Mucosa of descending colon (tissue), 3 donors: ENCODE measurements at regions not wholly inside any gene's neighbourhood (a gene's known extent, or its start where the extent isn't known, plus 50 kb on each side); places are given as distances from the start of the nearest gene placed in this dataset.

Experiments
- ATAC-seq: fragments of 200-7000 bp; cut with Tn5 transposase; one replicate; pipeline ENCODE4 v1.9.1; 2020; ENCODE audit warnings: mild to moderate bottlenecking, moderate library complexity
- DNase-seq, 3 donors: peaks; one replicate each; pipeline ENCODE4 v3.0.0-alpha.2; 2020
- H3K36me3 ChIP-seq: fragments of 200-600 bp; one replicate; pipeline ENCODE4 v1.8.0; 2021; ENCODE audit warnings: low read depth, mild to moderate bottlenecking
- H3K4me1 ChIP-seq: fragments of 200-600 bp; one replicate; pipeline ENCODE4 v1.8.0; 2021; ENCODE audit warnings: low read depth, mild to moderate bottlenecking
- H3K4me3 ChIP-seq: fragments of 200-600 bp; one replicate; pipeline ENCODE4 v1.8.0; 2021; ENCODE audit warnings: mild to moderate bottlenecking
- H3K9me3 ChIP-seq: fragments of 200-600 bp; one replicate; pipeline ENCODE4 v1.8.0; 2021; ENCODE audit warnings: mild to moderate bottlenecking
- intact Hi-C, 2 donors: fragments of 100-400 bp; cut with DNase I in 1 of 2; cut with micrococcal nuclease in 1 of 2; formaldehyde crosslinking; loops; one replicate each; pipeline versions ENCODE4 v1.11.0 to v1.11.1; 2022; cut with DNase I, micrococcal nuclease
- TF ChIP-seq, protein P1 (sequence below): fragments of 200-600 bp; IDR thresholded peaks from one replicate; pipeline ENCODE4 v1.8.0; 2022; ENCODE audit warnings: antibody characterized with exemption, mild to moderate bottlenecking
- donor health status: DM: no; HTN: no; CAD: no; lungs with moderate emphysema.
- donor health status: DM: no; HTN: no; CAD: no.
- donor health status: DM: no; HTN: yes; CAD: no.

- H3K4me3 ChIP-seq = no peak overlapping the region
- ATAC-seq (no peak), DNase-seq (no peak)
- no peaks in the 10 kb centered on the region for H3K4me1 ChIP-seq
- TF ChIP-seq, protein P1, sequence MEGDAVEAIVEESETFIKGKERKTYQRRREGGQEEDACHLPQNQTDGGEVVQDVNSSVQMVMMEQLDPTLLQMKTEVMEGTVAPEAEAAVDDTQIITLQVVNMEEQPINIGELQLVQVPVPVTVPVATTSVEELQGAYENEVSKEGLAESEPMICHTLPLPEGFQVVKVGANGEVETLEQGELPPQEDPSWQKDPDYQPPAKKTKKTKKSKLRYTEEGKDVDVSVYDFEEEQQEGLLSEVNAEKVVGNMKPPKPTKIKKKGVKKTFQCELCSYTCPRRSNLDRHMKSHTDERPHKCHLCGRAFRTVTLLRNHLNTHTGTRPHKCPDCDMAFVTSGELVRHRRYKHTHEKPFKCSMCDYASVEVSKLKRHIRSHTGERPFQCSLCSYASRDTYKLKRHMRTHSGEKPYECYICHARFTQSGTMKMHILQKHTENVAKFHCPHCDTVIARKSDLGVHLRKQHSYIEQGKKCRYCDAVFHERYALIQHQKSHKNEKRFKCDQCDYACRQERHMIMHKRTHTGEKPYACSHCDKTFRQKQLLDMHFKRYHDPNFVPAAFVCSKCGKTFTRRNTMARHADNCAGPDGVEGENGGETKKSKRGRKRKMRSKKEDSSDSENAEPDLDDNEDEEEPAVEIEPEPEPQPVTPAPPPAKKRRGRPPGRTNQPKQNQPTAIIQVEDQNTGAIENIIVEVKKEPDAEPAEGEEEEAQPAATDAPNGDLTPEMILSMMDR = no peak
- H3K36me3 ChIP-seq = no peaks in the 10 kb centered on the region
- intact Hi-C loops = no loop called here
- peaks cover 2% of the 10 kb centered on the region for H3K9me3 ChIP-seq
Measured at GRCh38 chr11:112310848-112311247, 50.2 kb upstream of the PLET1 start.

GRCh38 chr11:112315057-112315720 is 54.5 kb upstream of the PLET1 start:
- no peaks in the 10 kb centered on the region for H3K36me3 ChIP-seq
- TF ChIP-seq, protein P1 = no peak

GRCh38 chr11:112315861-112316739 is 55.4 kb upstream of the PLET1 start:
- TF ChIP-seq, protein P1 = no peak
- Histone ChIP-seq H3K36me3 (no peaks in the 10 kb centered on the region), H3K9me3 (no peaks in the 10 kb centered on the region), H3K4me1 (peaks cover 11% of the 10 kb centered on the region), H3K4me3 (no peak overlapping the region)
- intact Hi-C loops = no loop called here
- DNase-seq = no peak
- no peak for ATAC-seq

More at GRCh38 chr11:112315057-112315720, 54.5 kb upstream of the PLET1 start:
- no peak overlapping the region for H3K4me3 ChIP-seq
- ATAC-seq = no peak
- no peaks in the 10 kb centered on the region for H3K9me3 ChIP-seq
- no peak for DNase-seq
- intact Hi-C loops = no loop called here
- H3K4me1 ChIP-seq = peaks cover 2% of the 10 kb centered on the region

DNA sequence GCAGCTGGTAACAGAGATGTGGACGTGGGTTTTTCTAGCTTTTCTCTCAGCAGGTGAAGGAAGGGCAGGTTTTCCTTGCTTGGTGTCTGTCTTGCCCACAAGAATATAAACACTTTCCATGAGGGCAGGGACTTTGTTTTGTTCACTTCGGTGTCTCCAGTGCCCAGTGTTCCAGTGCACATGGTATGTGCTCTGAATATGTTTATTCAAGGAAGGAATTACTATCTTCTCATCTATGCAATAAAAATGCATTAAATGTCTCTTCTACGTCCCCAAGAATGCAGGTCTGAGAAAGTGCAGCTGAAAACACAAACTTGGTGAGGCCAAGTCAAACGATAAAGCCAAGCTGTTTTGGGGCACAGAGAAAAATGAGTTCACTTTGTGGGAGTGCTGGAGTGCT is 56.3 kb upstream of the PLET1 start:
- intact Hi-C loops = no loop called here
- H3K4me1 ChIP-seq = peaks cover 18% of the 10 kb centered on the region
- no peaks in the 10 kb centered on the region for H3K9me3 ChIP-seq
- no peaks in the 10 kb centered on the region for H3K36me3 ChIP-seq
- DNase-seq (no peak), ATAC-seq (no peak)
- H3K4me3 ChIP-seq = no peak overlapping the region
- TF ChIP-seq, protein P1 = no peak

DNA sequence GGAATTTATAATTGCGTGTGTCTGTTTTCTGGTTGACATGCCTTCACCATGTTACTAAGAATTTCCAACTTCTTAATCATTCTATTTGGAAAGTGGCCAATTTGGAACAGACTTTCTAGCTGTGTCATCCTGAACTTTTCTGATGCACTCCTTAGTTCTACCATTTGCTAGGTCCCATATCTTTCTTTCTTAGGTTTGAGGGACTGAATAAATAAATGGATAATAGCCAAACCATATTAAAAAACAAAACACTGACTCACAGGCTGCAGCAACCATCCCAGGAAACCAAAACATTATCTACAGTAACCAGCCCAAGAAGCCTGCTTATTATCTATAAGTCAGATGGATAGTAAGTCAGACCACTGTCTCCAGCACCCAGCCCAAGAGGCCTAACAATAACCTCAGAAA is 57.5 kb upstream of the PLET1 start:
- DNase-seq (no peak), ATAC-seq (no peak)
- Histone ChIP-seq H3K36me3 (no peaks in the 10 kb centered on the region), H3K9me3 (no peaks in the 10 kb centered on the region), H3K4me3 (no peak overlapping the region), H3K4me1 (peaks cover 18% of the 10 kb centered on the region)
- intact Hi-C loops = no loop called here
- TF ChIP-seq, protein P1 = no peak
